ENCODE measurements at regions not wholly inside any gene's neighbourhood (a gene's known extent, or its start where the extent isn't known, plus 50 kb on each side); places are given as distances from the start of the nearest gene placed in this dataset.

- POLR2A ChIA-PET, result no interaction called here
- CTCF ChIA-PET, result interaction anchor here (0.7 kb wide), 1 partner anchor 16 kb away, joined by 3 read pairs; no protein-coding TSS in a partner anchor
- TF ChIP-seq, protein P1, sequence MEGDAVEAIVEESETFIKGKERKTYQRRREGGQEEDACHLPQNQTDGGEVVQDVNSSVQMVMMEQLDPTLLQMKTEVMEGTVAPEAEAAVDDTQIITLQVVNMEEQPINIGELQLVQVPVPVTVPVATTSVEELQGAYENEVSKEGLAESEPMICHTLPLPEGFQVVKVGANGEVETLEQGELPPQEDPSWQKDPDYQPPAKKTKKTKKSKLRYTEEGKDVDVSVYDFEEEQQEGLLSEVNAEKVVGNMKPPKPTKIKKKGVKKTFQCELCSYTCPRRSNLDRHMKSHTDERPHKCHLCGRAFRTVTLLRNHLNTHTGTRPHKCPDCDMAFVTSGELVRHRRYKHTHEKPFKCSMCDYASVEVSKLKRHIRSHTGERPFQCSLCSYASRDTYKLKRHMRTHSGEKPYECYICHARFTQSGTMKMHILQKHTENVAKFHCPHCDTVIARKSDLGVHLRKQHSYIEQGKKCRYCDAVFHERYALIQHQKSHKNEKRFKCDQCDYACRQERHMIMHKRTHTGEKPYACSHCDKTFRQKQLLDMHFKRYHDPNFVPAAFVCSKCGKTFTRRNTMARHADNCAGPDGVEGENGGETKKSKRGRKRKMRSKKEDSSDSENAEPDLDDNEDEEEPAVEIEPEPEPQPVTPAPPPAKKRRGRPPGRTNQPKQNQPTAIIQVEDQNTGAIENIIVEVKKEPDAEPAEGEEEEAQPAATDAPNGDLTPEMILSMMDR (IDR thresholded peaks at IDR 0.05; ENCODE audit: insufficient read depth, low read depth, low read length), result no peak
Observed at GRCh38 chr5:58245476-58245840, 214.4 kb downstream of the PLK2 start.

GRCh38 chr5:58244819-58245475, 214.9 kb downstream of the PLK2 start:
- Histone ChIP-seq H3K36me3 (ENCODE audit: control insufficient read depth, insufficient read depth, low read length) (no peaks in the 10 kb centered on the region), H3K4me3 (ENCODE audit: low read depth, low read length) (no peak overlapping the region), H3K27me3 (ENCODE audit: control insufficient read depth, insufficient read depth, low read length) (no peaks in the 10 kb centered on the region)
- TF ChIP-seq, protein P1 (IDR thresholded peaks at IDR 0.05; ENCODE audit: insufficient read depth, low read depth, low read length), result no peak
- ChIA-PET POLR2A (no interaction called here), CTCF (interaction anchor here (0.7 to 1.1 kb wide), 2 partner anchors 16 to 70 kb away, joined by 3 read pairs; no protein-coding TSS in a partner anchor)
- no peak for DNase-seq (ENCODE audit: low read depth)

More at GRCh38 chr5:58245476-58245840, 214.4 kb downstream of the PLK2 start:
- no peaks in the 10 kb centered on the region for H3K36me3 ChIP-seq (ENCODE audit: control insufficient read depth, insufficient read depth, low read length)
- no peak overlapping the region for H3K4me3 ChIP-seq (ENCODE audit: low read depth, low read length)
- no peak for DNase-seq (ENCODE audit: low read depth)
- no peaks in the 10 kb centered on the region for H3K27me3 ChIP-seq (ENCODE audit: control insufficient read depth, insufficient read depth, low read length)

DNA sequence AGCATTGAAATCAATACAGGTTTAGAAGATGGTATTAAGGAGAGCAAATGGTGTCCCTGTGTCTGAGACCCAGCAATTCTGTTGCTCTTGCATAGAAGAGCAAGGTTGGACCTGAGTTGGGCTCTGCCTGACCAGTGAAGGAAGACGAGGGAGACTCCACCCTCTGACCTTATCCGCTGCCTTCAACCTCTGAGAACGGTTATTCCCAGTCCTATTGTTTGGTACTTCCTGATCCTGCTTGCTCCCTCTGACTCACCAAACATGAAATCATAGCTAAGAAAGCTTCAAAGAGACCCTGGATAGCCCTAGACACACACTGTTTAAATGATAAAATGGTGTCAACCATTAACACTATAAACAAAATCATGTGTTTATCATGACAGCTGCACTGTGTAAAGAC, 218.5 kb downstream of the PLK2 start:
- CTCF ChIA-PET, result interaction anchor here (1.2 kb wide), 1 partner anchor 10 kb away, joined by 4 read pairs; no protein-coding TSS in a partner anchor

DNA sequence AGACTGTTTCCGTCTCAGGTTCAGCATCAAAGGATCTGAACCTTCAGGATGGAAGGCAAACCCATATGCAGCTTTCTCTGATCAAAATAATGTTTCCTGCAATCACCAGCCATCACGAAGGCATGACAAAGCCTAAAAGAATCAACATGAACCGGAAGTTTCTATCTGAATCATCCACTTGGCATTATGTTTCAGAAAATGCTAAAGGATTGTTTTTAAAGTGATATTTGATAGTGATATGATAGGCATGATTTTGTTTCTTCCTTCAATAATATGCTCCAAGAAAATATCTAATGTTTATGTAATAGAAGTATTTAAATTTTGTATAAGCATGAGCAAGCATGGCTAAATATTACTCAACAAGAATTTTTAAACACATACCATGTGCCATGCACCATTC, 219.6 kb downstream of the PLK2 start:
- TF ChIP-seq, protein P1 (IDR thresholded peaks at IDR 0.05; ENCODE audit: insufficient read depth, low read depth, low read length), result no peak
- H3K36me3 ChIP-seq (ENCODE audit: control insufficient read depth, insufficient read depth, low read length), result no peaks in the 10 kb centered on the region
- no peak overlapping the region for H3K4me3 ChIP-seq (ENCODE audit: low read depth, low read length)
- CTCF ChIA-PET, result no interaction called here
- no peak for DNase-seq (ENCODE audit: low read depth)
- POLR2A ChIA-PET, result no interaction called here
- no peaks in the 10 kb centered on the region for H3K27me3 ChIP-seq (ENCODE audit: control insufficient read depth, insufficient read depth, low read length)

More for the DNA sequence above, 218.5 kb downstream of the PLK2 start:
- Histone ChIP-seq H3K4me3 (ENCODE audit: low read depth, low read length) (no peak overlapping the region), H3K27me3 (ENCODE audit: control insufficient read depth, insufficient read depth, low read length) (no peaks in the 10 kb centered on the region), H3K36me3 (ENCODE audit: control insufficient read depth, insufficient read depth, low read length) (no peaks in the 10 kb centered on the region)
- TF ChIP-seq, protein P1 (IDR thresholded peaks at IDR 0.05; ENCODE audit: insufficient read depth, low read depth, low read length), result no peak
- POLR2A ChIA-PET, result no interaction called here
- no peak for DNase-seq (ENCODE audit: low read depth)

DNA sequence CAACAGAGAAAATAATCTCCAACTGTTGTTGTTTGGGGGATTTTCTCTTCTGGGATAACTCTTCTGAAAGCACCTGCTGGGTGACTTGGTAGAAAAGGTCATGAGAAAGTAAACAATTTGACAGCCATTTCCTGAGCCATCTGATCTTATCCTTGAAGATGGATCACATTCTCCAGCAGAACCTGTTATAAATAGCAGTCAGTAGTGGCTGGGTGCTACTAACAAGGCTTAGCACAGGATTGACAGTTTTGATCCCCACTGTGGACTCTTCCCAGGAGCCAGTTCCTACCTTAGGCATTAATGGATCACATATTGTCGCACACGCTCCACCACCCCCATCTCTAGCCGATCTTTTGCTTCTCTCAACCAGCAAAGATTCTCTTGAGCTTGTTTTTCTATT, 220.2 kb downstream of the PLK2 start:
- Histone ChIP-seq H3K36me3 (ENCODE audit: control insufficient read depth, insufficient read depth, low read length) (no peaks in the 10 kb centered on the region), H3K27me3 (ENCODE audit: control insufficient read depth, insufficient read depth, low read length) (no peaks in the 10 kb centered on the region), H3K4me3 (ENCODE audit: low read depth, low read length) (no peak overlapping the region)
- no peak for DNase-seq (ENCODE audit: low read depth)
- TF ChIP-seq, protein P1 (IDR thresholded peaks at IDR 0.05; ENCODE audit: insufficient read depth, low read depth, low read length), result no peak
- POLR2A ChIA-PET, result no interaction called here
- CTCF ChIA-PET, result interaction anchor here (0.6 kb wide), 1 partner anchor 161 kb away, joined by 3 read pairs; no protein-coding TSS in a partner anchor

Data from BJ (cell line).